ENCODE measurements at regions not wholly inside any gene's neighbourhood (a gene's known extent, or its start where the extent isn't known, plus 50 kb on each side); places are given as distances from the start of the nearest gene placed in this dataset.

DNA sequence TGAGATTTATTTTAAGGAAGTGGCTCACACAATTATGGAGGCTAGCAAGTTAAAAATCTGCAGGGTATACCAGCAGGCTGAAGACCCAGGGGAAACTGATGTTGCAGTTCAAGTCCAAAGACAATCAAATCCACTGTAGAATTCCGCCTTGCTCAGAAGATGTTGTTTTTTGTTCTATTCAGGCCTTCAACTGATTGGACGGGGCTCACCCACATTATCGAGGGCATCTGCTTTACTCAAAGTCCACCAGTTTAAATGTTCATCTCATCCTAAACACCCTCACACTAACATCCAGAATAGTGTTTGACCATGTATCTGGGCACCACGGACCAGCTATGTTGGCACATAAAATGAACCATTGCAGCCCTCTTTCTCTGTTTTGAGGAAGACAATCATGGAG is 211.2 kb upstream of the GPR26 start:
- TF ChIP-seq HSF4 (CRISPR knock-in tag; IDR thresholded peaks at IDR 0.05; ENCODE audit: borderline replicate concordance): no peak
- no peak for TF ChIP-seq FUS (optimal IDR thresholded peaks at IDR 0.05; ENCODE audit: low read depth, low read length)
- TF ChIP-seq, protein P1, sequence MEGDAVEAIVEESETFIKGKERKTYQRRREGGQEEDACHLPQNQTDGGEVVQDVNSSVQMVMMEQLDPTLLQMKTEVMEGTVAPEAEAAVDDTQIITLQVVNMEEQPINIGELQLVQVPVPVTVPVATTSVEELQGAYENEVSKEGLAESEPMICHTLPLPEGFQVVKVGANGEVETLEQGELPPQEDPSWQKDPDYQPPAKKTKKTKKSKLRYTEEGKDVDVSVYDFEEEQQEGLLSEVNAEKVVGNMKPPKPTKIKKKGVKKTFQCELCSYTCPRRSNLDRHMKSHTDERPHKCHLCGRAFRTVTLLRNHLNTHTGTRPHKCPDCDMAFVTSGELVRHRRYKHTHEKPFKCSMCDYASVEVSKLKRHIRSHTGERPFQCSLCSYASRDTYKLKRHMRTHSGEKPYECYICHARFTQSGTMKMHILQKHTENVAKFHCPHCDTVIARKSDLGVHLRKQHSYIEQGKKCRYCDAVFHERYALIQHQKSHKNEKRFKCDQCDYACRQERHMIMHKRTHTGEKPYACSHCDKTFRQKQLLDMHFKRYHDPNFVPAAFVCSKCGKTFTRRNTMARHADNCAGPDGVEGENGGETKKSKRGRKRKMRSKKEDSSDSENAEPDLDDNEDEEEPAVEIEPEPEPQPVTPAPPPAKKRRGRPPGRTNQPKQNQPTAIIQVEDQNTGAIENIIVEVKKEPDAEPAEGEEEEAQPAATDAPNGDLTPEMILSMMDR (IDR thresholded peaks at IDR 0.05 in 2 of 3, conservative IDR thresholded peaks at IDR 0.05 in 1 of 3; ENCODE audit: insufficient read depth in 2 of 3, low read depth in 1 of 3, low read length in 3 of 3): no peak
- no peak for TF ChIP-seq POLR2A (conservative IDR thresholded peaks at IDR 0.05)
- no peak for TF ChIP-seq SMC3 (conservative IDR thresholded peaks at IDR 0.05; ENCODE audit: insufficient read depth, low read depth, low read length)
- no peak for TF ChIP-seq FOXJ2 (tag; IDR thresholded peaks at IDR 0.05)
- TF ChIP-seq ZNF696 (CRISPR knock-in tag; conservative IDR thresholded peaks at IDR 0.05): no peak
- TF ChIP-seq, protein P2, sequence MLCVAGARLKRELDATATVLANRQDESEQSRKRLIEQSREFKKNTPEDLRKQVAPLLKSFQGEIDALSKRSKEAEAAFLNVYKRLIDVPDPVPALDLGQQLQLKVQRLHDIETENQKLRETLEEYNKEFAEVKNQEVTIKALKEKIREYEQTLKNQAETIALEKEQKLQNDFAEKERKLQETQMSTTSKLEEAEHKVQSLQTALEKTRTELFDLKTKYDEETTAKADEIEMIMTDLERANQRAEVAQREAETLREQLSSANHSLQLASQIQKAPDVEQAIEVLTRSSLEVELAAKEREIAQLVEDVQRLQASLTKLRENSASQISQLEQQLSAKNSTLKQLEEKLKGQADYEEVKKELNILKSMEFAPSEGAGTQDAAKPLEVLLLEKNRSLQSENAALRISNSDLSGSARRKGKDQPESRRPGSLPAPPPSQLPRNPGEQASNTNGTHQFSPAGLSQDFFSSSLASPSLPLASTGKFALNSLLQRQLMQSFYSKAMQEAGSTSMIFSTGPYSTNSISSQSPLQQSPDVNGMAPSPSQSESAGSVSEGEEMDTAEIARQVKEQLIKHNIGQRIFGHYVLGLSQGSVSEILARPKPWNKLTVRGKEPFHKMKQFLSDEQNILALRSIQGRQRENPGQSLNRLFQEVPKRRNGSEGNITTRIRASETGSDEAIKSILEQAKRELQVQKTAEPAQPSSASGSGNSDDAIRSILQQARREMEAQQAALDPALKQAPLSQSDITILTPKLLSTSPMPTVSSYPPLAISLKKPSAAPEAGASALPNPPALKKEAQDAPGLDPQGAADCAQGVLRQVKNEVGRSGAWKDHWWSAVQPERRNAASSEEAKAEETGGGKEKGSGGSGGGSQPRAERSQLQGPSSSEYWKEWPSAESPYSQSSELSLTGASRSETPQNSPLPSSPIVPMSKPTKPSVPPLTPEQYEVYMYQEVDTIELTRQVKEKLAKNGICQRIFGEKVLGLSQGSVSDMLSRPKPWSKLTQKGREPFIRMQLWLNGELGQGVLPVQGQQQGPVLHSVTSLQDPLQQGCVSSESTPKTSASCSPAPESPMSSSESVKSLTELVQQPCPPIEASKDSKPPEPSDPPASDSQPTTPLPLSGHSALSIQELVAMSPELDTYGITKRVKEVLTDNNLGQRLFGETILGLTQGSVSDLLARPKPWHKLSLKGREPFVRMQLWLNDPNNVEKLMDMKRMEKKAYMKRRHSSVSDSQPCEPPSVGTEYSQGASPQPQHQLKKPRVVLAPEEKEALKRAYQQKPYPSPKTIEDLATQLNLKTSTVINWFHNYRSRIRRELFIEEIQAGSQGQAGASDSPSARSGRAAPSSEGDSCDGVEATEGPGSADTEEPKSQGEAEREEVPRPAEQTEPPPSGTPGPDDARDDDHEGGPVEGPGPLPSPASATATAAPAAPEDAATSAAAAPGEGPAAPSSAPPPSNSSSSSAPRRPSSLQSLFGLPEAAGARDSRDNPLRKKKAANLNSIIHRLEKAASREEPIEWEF (CRISPR knock-in tag; IDR thresholded peaks at IDR 0.05): no peak
- TF ChIP-seq ZNF23 (CRISPR knock-in tag; IDR thresholded peaks at IDR 0.05): no peak
- no peak for TF ChIP-seq ZFX (CRISPR knock-in tag; IDR thresholded peaks at IDR 0.05)
- TF ChIP-seq FOS (IDR thresholded peaks at IDR 0.05; ENCODE audit: extremely low read depth, insufficient read length): no peak
